SW480 (cell line): ENCODE measurements at regions not wholly inside any gene's neighbourhood (a gene's known extent, or its start where the extent isn't known, plus 50 kb on each side); places are given as distances from the start of the nearest gene placed in this dataset.
A peak's percentile ranks its signal among the peaks of the same experiment; 100 is the strongest.

Experiments
- DNase-seq: peaks from one replicate; pipeline ENCODE4 v3.0.0-alpha.2; 2016; ENCODE audit warnings: low spot score

DNA sequence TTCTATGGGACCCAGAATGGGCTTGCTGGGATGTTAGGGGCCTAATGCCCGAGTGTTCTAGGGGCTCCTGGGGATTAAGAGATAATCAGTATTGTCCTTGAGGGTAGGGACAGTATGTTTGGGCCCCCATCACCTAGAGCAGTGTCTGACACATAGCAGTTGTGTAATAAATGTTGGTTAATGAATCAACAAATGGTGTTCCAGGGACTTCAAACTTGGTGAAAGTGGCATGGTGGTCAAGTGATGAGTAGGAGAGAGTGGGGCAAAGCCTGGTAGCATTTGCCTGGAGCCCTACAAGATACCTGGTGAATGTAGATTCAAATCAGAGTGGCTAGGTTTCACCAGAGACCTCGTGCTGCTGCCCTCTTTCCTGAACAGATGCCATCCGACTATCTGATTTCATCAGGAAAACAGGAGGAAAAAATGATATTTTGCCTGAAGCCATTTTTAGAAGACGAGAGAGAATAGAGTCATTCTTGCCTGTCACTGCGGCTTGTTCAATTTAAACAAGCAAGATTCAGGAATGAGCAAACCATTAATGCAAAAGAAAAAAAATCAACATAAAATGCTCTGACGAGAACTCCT lies 117.3 kb downstream of the RPL22L1 start:
- no peak for DNase-seq

DNA sequence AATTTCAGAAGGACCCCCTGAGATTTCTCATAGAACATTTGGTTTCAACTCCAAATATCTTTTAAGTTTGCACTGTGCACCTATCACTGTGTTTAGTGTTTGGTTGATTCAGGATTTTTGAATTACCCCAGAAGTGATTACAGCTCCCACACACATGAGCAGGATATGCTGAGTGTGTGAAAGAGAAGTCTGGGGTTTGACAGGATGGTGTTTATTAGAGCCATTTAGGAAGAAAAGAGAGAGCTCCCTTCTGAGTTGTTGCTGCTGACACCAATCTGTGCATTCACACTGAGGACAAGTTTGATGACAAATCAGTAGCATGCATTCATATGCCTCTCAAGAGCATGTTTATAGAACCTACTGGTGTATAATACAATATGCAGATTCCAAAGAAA lies 118.1 kb downstream of the RPL22L1 start:
- DNase-seq: no peak

DNA sequence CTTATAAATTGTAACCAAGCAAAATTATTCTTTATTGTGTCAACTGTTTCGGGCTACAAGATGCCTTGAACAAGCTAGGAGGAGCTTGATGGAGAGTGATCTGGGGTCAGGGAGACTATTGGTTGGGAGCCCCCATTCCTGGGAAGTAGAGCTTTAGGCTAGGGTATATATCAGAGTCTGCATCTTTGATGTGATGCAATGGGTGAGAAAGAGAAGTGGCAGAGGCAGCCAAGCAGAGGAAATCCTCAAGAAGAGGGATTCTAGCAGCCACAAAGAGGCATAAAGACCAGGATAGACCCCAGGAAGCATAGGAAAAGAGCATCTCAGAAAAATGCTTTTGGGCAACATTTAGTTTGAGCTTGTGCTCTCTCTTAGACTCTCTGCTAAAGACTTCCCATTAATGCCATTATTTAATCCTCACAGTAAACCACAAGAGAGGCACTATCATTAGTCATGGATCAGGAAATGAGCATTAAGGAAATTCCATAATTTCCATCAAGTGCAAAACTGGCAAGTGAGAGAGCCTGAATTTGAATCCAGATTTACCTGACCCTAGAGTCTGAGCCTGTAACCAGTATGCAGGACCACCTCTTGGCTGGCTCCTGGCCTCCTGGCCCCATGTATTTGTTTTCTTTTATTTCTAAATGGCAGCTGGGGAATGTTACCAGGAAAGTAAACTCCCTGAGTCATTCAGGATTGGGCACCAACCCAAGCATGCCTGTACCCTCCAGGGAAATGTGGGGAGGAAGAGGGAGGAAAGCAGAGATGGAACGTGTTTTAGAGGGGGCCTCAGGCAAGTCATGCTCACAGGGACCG lies 118.7 kb downstream of the RPL22L1 start:
- peak; percentile 56 for DNase-seq

GRCh38 chr3:170750478-170750830 lies 119.5 kb downstream of the RPL22L1 start:
- no peak for DNase-seq

- no peak for DNase-seq
These were observed 120.1 kb downstream of the RPL22L1 start for GRCh38 chr3:170749765-170750477.

- DNase-seq: no peak
These were observed 120.8 kb downstream of the RPL22L1 start for GRCh38 chr3:170749185-170749584.

GRCh38 chr3:170746175-170746942 lies 123.6 kb downstream of the RPL22L1 start:
- DNase-seq: no peak

DNA sequence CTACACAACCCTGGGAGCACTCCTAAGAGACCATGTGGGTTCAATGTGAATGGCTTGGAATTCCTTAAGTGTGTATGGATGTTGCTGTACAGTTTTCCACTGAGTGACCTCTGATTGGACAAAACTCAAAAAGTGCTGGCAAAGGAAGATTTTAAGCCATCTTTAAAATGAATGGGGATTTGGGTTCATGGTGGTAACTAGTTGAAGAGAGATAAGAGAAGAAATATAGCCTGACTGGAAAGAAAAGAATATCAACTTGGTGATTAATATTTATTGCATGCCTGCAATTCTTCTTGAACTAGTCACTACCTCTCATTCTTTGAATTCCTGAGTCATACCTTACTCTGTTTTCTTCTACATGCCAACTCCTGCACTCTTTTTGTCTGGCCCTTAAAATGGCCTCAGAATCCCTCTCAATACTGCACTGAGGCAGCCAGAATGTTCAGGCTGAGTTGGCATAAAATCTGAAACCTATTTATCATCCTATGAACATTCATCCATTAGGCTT lies 124.7 kb downstream of the RPL22L1 start:
- DNase-seq: peak; percentile 81

DNA sequence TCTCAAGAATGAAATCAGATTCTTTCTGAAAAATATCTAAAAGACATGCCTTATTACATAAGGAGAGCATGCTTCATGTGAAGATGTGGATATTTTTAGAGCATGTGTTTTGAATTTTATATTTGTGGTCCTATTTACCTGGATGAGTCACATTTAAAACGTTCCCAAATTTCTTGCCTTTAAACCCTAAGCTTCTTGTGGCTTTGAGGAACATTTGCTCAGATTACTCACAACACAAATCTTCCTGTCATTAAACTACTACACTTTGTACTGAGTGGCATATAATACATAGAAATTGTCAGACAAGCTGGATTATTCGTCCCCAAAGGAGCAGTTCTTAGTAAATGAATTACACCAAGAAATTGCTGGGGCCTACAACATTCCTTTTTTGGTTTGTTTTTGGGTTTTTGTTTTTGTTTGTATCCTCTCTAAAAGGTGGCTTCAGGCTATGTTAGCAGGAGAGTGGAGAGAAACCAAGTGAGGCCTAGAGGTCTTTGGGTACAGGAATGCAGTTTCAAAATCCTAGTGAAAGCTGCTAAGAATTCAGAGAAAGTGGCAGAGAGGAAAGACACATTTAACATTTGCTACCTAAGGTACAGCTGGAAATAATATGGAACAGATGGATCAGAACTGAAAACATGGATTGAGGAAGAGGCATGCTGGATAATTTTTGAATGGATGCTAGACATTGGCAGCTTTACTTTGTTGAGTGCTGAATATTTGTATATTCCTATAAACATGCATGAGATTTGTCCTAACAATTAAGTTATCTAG lies 128.1 kb downstream of the RPL22L1 start:
- peak; percentile 75 for DNase-seq

DNA sequence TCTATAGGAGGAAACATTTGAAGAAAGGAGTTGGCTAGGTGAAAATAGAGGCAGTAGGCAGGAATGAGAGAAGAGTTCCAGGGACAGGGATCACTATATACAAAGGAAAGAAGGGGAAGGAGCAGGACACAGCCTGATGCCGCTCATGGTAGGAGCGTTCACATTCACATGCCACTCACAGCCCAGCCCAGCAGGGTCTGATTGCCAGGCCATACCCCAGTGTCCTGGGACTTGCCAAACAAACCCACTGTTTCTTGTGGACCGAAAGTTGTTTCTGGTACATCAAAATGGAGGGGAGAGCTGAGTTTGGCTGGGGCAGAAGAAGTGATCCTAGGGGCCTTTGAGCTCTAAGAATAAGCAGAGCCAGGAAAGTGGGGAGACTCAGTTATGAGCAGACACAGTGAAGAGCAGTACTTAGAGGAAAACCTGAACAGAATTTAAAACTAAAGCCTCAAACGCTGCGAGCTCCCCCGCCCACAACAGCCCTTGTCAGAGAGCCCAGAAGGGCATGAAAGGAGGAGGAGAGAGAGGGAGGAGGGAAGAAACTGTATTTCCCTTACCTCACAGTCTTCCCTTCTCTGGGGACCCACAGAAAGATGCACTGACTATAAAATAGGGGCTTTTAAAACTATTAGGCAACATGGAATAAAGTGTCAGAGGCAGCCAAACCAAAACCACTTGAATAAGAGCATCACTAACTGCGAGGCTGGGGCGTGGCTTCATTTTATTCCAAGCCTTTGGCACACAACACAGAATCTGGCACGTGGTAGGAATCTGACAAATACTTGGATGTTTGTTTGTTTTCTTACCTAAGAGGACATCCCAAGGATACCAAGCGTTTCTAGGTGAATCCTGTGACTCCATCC lies 129.0 kb downstream of the RPL22L1 start:
- DNase-seq: peak; percentile 71

- no peak for DNase-seq
These were observed 129.7 kb downstream of the RPL22L1 start for GRCh38 chr3:170740285-170740684.

DNA sequence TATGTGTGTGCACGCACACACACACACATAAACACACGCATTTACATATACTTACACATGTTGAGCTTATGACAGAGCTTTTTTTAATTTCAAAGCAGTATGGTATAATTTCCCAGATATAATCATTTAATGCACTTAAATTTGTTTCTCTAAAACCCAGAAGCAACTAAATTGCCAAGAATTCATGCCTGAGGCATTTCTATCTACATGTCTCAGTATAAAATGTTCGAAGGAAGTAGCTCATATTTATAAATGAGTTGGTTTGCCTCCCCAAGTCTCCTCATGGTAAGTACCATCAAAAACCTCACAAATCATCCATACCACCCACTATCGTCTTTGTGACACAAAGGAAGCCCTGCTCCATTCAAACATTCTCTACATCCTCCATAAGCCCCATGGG lies 130.6 kb downstream of the RPL22L1 start:
- DNase-seq: no peak

DNA sequence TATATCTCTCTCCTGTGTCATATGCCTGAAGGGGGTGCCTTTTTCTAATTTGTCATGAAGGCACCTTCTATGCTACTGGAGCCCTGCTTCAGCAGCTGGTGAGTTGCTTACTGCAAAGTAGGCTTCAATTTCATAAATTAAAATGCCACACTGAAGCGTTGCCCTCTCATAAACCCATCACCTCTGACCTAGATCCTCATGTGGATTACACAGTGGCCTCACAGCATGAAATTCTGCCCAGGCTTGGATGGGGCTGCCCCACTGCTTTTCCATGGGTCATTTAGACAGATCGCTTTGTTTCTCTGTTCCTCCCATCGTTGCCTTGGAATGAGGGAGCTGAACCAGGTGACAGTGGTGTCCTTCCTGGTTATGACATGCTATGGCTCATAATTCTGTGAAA lies 131.2 kb downstream of the RPL22L1 start:
- DNase-seq: no peak

GRCh38 chr3:170737498-170738162 lies 132.4 kb downstream of the RPL22L1 start:
- DNase-seq: no peak

GRCh38 chr3:170735821-170736220 lies 134.2 kb downstream of the RPL22L1 start:
- DNase-seq: no peak

DNA sequence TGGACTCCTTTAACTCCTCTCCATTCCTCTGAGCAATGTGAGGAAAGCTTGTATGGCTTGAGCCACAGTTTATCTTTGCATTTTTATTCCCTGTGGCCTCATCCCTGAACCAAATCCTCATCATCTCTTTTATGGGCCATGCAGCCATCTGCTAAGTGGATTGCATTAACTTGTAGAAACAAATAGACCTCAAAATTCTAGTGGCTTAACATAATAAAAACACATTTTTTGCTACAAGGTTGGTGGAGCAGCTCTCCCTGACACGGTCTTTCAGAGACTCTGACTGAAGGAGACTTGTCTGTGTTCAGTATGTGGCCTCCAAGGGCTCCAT lies 135.3 kb downstream of the RPL22L1 start:
- no peak for DNase-seq

DNA sequence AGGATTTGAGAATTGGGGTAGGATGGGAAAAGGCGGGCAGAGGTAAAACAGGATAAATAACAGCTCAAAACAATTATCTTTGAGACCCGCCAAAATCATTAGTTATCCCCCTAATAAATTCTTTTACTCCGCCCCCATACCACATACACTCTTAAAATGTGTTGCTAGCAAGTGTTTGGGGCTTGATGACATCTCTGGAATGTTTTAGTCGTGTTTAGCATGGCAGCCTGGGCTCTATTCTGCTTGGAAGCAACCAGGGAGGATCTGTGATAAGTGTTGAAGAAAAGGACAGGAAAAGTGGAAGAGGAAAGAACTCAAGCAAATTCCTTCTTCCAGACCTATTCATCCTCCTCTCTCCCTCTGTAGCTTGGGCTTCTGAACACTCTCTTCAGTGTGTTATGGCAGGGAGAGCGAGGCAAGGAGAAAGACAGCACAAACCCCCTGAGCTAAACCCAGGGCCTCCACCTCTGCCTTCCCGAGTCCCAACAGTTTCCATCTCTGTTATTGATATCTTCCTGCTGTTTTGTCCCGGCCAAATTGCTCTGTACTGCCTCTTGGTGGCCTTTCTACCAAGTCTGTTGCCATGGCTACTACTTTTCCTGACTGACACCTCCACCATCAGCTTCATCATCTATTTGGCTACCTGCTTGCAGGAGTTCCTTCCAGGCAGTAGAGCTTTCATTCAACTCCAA lies 135.8 kb downstream of the RPL22L1 start:
- DNase-seq: no peak

- DNase-seq: no peak
These were observed 137.2 kb downstream of the RPL22L1 start for GRCh38 chr3:170732660-170733245.

DNA sequence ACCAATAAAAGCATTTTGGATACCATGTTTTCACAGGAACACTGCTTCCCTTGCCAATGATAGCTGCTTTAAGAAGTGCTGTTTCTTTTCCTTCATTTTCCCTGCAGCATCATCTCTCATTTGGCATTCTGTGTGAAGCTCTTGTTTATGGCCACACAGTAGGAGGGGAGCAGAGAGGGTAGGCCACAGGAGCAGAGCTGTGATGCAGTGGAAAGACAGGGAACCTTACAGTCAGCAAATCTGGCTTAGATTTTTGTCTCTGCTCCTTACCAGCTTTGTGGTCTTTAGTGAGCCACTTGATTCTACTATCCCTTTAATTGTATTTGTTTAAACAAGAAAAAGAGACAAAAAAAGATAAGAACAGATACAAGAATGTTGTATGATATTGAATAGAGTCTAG lies 138.7 kb downstream of the RPL22L1 start:
- no peak for DNase-seq
